ENCODE measurements at regions not wholly inside any gene's neighbourhood (a gene's known extent, or its start where the extent isn't known, plus 50 kb on each side); places are given as distances from the start of the nearest gene placed in this dataset.

- TF ChIP-seq CTCF (IDR thresholded peaks at IDR 0.05) (no peak), POLR2A (IDR thresholded peaks at IDR 0.05) (no peak)
Measured at GRCh38 chr1:101522486-101522885, 285.7 kb downstream of the S1PR1 start.

All from gastroesophageal sphincter (tissue), 3 donors.